ENCODE measurements at regions not wholly inside any gene's neighbourhood (a gene's known extent, or its start where the extent isn't known, plus 50 kb on each side); places are given as distances from the start of the nearest gene placed in this dataset.

DNA sequence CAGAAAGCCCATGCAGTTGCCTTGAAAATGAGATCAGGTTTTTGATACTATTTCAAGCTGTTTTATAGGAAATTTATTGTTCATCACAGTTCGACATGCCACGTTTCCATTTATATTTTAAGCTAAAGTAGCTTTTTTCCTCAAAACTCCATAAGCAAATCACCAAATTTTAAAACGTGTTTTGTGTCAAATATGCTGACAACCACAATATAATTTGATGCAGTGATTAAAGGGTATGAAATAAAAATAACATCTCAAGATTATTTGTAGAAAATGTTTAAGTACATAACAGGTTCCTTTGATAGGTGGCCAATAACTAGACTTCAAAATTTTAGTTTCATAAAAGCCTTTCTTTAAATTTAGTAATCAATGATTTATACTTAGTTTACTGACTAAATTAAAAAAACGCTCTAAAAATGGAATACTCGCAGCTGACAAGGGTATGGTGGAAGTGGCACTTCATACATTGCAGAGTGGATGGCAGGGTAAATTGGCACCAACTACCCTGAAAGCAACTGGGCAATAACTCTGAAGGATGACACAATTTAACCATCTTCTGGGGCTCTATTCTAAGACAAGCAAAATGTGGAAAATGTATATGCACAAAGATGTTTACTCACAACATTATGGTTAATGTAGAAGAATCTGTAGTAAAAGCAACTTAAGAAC is 481.6 kb downstream of the TNS3 start:
- Histone ChIP-seq H3K27me3 (ENCODE audit: insufficient read depth) (no peaks in the 10 kb centered on the region), H3K4me1 (ENCODE audit: insufficient read depth) (no peaks in the 10 kb centered on the region), H2AFZ (no peak overlapping the region), H3F3A (replicated peaks; ENCODE audit: low read depth) (no peaks in the 10 kb centered on the region), H3K79me2 (replicated peaks; ENCODE audit: insufficient read depth) (no peaks in the 10 kb centered on the region), H3K9me2 (ENCODE audit: insufficient read depth) (no peaks in the 10 kb centered on the region), H3K4me3 (no peak overlapping the region), H4K20me1 (replicated peaks; ENCODE audit: insufficient read depth) (no peaks in the 10 kb centered on the region), H3K27ac (ENCODE audit: low read depth) (no peak overlapping the region), H3K36me3 (ENCODE audit: insufficient read depth) (no peaks in the 10 kb centered on the region), H3K4me2 (no peak overlapping the region)
- H3K27ac Mint-ChIP-seq, result no peak overlapping the region
- H3K4me3 Mint-ChIP-seq, result no peak overlapping the region
- DNase-seq (ENCODE audit: low spot score) (no peak), ATAC-seq (no peak)
- H3K4me1 Mint-ChIP-seq, result no peaks in the 10 kb centered on the region
- TF ChIP-seq STAT1 (IDR thresholded peaks at IDR 0.05; ENCODE audit: unreplicated experiment), result no peak
- no peak for TF ChIP-seq ZNF331 (CRISPR knock-in tag; IDR thresholded peaks at IDR 0.05; ENCODE audit: low read depth)
- TF ChIP-seq ZNF114 (CRISPR knock-in tag; IDR thresholded peaks at IDR 0.05), result no peak
- no peak for TF ChIP-seq EZH2 (IDR thresholded peaks at IDR 0.05; ENCODE audit: low read depth, unreplicated experiment)
- no peak for TF ChIP-seq ETS1 (IDR thresholded peaks at IDR 0.05)
- TF ChIP-seq EZH2phosphoT487 (IDR thresholded peaks at IDR 0.05; ENCODE audit: unreplicated experiment), result no peak
- TF ChIP-seq, protein P1, sequence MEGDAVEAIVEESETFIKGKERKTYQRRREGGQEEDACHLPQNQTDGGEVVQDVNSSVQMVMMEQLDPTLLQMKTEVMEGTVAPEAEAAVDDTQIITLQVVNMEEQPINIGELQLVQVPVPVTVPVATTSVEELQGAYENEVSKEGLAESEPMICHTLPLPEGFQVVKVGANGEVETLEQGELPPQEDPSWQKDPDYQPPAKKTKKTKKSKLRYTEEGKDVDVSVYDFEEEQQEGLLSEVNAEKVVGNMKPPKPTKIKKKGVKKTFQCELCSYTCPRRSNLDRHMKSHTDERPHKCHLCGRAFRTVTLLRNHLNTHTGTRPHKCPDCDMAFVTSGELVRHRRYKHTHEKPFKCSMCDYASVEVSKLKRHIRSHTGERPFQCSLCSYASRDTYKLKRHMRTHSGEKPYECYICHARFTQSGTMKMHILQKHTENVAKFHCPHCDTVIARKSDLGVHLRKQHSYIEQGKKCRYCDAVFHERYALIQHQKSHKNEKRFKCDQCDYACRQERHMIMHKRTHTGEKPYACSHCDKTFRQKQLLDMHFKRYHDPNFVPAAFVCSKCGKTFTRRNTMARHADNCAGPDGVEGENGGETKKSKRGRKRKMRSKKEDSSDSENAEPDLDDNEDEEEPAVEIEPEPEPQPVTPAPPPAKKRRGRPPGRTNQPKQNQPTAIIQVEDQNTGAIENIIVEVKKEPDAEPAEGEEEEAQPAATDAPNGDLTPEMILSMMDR (conservative IDR thresholded peaks at IDR 0.05; ENCODE audit: low read depth in 2 of 2), result no peak
- TF ChIP-seq, protein P2, sequence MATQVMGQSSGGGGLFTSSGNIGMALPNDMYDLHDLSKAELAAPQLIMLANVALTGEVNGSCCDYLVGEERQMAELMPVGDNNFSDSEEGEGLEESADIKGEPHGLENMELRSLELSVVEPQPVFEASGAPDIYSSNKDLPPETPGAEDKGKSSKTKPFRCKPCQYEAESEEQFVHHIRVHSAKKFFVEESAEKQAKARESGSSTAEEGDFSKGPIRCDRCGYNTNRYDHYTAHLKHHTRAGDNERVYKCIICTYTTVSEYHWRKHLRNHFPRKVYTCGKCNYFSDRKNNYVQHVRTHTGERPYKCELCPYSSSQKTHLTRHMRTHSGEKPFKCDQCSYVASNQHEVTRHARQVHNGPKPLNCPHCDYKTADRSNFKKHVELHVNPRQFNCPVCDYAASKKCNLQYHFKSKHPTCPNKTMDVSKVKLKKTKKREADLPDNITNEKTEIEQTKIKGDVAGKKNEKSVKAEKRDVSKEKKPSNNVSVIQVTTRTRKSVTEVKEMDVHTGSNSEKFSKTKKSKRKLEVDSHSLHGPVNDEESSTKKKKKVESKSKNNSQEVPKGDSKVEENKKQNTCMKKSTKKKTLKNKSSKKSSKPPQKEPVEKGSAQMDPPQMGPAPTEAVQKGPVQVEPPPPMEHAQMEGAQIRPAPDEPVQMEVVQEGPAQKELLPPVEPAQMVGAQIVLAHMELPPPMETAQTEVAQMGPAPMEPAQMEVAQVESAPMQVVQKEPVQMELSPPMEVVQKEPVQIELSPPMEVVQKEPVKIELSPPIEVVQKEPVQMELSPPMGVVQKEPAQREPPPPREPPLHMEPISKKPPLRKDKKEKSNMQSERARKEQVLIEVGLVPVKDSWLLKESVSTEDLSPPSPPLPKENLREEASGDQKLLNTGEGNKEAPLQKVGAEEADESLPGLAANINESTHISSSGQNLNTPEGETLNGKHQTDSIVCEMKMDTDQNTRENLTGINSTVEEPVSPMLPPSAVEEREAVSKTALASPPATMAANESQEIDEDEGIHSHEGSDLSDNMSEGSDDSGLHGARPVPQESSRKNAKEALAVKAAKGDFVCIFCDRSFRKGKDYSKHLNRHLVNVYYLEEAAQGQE (IDR thresholded peaks at IDR 0.05; ENCODE audit: unreplicated experiment), result no peak
- no peak for TF ChIP-seq POLR2AphosphoS5 (IDR thresholded peaks at IDR 0.05; ENCODE audit: low read depth)
- no peak for TF ChIP-seq CREB1 (CRISPR knock-in tag; IDR thresholded peaks at IDR 0.05; ENCODE audit: low read depth)
- no peak for TF ChIP-seq JUNB (IDR thresholded peaks at IDR 0.05; ENCODE audit: unreplicated experiment)
- no peak for TF ChIP-seq NANOG (IDR thresholded peaks at IDR 0.05; ENCODE audit: borderline replicate concordance)
- TF ChIP-seq ZNF462 (CRISPR knock-in tag; IDR thresholded peaks at IDR 0.05), result no peak
- no peaks in the 10 kb centered on the region; the same call in 2 of the 3 replicates for H3K36me3 Mint-ChIP-seq (ENCODE audit: low read depth)
- H3K27me3 Mint-ChIP-seq (ENCODE audit: insufficient read depth, low read depth, poor library complexity), result peaks cover 5% of the 10 kb centered on the region
- no peaks in the 10 kb centered on the region; the same call in 1 of the 3 replicates for H3K9me3 Mint-ChIP-seq
